IPS DF 6.9 (cell line): ENCODE measurements at regions not wholly inside any gene's neighbourhood (a gene's known extent, or its start where the extent isn't known, plus 50 kb on each side); places are given as distances from the start of the nearest gene placed in this dataset.
"Not testable (repeated sequence)": the region's sequence is repeated elsewhere in the genome, so short reads cannot be mapped to it uniquely, and the experiment has no call there.

Experiments
- DNase-seq: peaks from one replicate; pipeline ENCODE4 v3.0.0-alpha.2; 2013; ENCODE audit warnings: low read depth, low spot score
- H3K27ac ChIP-seq: one replicate; pipeline ENCODE4 v1.5.1; 2013; ENCODE audit warnings: low read length, control low read depth
- H3K27me3 ChIP-seq: 2 replicates; pipeline ENCODE4 v1.6.1; 2013; ENCODE audit warnings: mild to moderate bottlenecking, low read length; ENCODE audit not compliant: control insufficient read depth, insufficient read depth
- H3K36me3 ChIP-seq: 2 replicates; pipeline ENCODE4 v1.6.1; 2013; ENCODE audit warnings: low read length; ENCODE audit not compliant: control insufficient read depth, insufficient read depth
- H3K4me1 ChIP-seq: 2 replicates; pipeline ENCODE4 v1.6.1; 2013; ENCODE audit warnings: low read length; ENCODE audit not compliant: control insufficient read depth, insufficient read depth
- H3K4me3 ChIP-seq: 2 replicates; pipeline ENCODE4 v1.5.1; 2013; ENCODE audit warnings: mild to moderate bottlenecking, low read length
- H3K9me3 ChIP-seq: 2 replicates; pipeline ENCODE4 v1.6.1; 2013; ENCODE audit warnings: low read length, inconsistent platforms; ENCODE audit not compliant: control insufficient read depth, insufficient read depth
- WGBS: extraction: QIAGEN DNeasy Blood & Tissue Kit; methylation state at CpG from one replicate; pipeline ENCODE4 v1.1.7; 2013; ENCODE audit warnings: mixed read lengths, missing lambda C conversion rate; ENCODE audit not compliant: insufficient read length, insufficient coverage; 5-methylcytosine and 5-hydroxymethylcytosine counted together

DNA sequence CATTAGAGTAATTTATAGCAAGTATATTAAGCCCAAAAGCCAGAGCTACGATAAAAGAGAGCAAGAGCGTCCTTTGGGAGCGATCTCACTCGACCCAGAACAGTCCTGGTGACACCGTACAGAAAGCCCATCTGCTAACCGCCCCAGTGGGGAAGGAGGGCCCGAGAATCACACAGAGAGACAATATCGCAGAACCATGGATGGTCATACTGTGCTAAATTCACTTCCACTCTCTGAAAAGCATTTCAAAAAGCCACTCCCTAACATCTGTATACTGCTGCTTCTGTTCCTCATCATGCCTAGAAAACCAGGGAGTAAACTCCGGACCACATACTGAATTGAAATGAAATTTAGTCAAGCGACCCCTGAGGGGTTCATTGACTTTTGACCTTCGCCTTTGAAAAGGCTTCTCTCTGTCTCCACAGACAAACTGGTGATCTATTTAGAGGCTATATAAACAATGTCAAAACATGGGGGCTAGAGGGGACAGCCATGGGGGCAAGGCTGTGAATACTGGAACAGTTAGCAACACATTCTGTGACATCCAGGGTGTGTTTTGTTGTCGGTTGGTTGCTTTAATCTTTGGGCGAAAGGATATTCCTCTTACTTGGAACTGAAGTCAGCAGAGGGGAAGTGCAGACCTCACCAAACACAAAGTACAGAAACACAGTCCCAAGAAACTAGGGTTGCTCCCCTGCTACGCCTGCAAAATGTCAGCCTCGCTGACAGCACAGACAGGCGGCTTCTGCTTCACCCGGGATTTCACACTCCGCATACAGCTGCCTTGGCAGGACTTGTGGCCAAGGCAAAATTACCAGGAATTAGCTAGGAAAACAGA, 129.0 kb upstream of the RASGEF1B start:
- Histone ChIP-seq H3K4me1 (peaks cover 1% of the 10 kb centered on the region; the same call in 1 of the 2 replicates), H3K4me3 (no peak overlapping the region), H3K27ac (no peak overlapping the region), H3K9me3 (no peaks in the 10 kb centered on the region), H3K36me3 (no peaks in the 10 kb centered on the region), H3K27me3 (no peaks in the 10 kb centered on the region)
- no CpG with 5 or more reads among the region's 18 CpGs for WGBS
- no peak for DNase-seq

GRCh38 chr4:81599742-81600380, 128.2 kb upstream of the RASGEF1B start:
- no peak overlapping the region for H3K4me3 ChIP-seq
- H3K27ac ChIP-seq: no peak overlapping the region
- whole genome bisulfite sequencing: no CpG with 5 or more reads among the region's 5 CpGs
- peaks cover 1% of the 10 kb centered on the region; the same call in 1 of the 2 replicates for H3K4me1 ChIP-seq
- H3K27me3 ChIP-seq: no peaks in the 10 kb centered on the region
- no peaks in the 10 kb centered on the region for H3K9me3 ChIP-seq
- no peaks in the 10 kb centered on the region for H3K36me3 ChIP-seq
- no peak for DNase-seq

DNA sequence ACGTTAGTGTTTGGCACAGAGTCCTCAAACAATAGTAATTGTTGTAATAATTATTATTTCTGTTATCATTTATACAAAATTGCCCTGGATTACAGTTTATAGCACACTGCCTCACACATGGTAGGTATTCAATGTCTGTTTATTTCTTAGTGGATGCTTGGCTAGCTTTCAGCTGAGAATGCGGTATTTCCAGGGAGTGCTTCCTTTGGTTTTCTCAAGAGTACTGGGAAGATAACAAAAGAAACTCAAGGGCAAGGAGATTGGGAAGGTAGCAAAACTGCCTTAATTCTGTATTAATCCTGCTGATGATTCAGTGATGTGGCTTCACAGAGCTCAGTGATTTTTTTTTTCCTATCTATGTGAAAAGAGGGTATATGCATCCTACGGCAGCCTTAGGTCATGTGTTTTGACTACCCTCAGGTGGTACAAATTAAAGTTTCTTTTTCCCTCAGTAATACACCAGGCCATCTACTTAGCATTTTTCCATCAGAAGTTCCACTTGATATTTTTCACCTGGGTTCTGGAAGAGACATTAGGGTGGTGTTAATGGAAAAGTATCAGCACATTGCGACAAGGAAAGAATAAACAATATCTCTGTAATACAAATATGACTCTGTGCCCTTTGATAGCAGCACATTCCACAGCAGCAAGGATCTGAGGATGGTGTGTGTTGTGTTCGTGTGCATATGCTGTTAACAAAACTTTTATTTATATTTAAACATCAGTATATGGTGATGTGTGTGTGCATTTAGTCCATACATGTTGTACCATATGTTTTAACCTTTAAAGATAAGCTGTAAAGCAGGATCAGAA, 124.3 kb upstream of the RASGEF1B start:
- Histone ChIP-seq H3K4me3 (no peak overlapping the region), H3K36me3 (no peaks in the 10 kb centered on the region), H3K9me3 (no peaks in the 10 kb centered on the region), H3K4me1 (peaks cover 1% of the 10 kb centered on the region; the same call in 1 of the 2 replicates), H3K27me3 (no peaks in the 10 kb centered on the region), H3K27ac (no peak overlapping the region)
- WGBS: no CpG with 5 or more reads among the region's 5 CpGs
- no peak for DNase-seq

- Histone ChIP-seq H3K9me3 (no peaks in the 10 kb centered on the region), H3K27ac (no peak overlapping the region)
- DNase-seq: no peak
These were observed 123.6 kb upstream of the RASGEF1B start for GRCh38 chr4:81595287-81595686.

GRCh38 chr4:81594490-81595159, 122.9 kb upstream of the RASGEF1B start:
- H3K27ac ChIP-seq: no peak overlapping the region
- DNase-seq: no peak
- no peaks in the 10 kb centered on the region for H3K36me3 ChIP-seq
- H3K4me1 ChIP-seq: no peaks in the 10 kb centered on the region
- no peaks in the 10 kb centered on the region for H3K27me3 ChIP-seq
- no CpG with 5 or more reads among the region's 4 CpGs for WGBS
- H3K9me3 ChIP-seq: no peaks in the 10 kb centered on the region
- no peak overlapping the region for H3K4me3 ChIP-seq

More at GRCh38 chr4:81595287-81595686, 123.6 kb upstream of the RASGEF1B start:
- no peaks in the 10 kb centered on the region; the same call in 1 of the 2 replicates for H3K4me1 ChIP-seq
- H3K4me3 ChIP-seq: no peak overlapping the region
- H3K27me3 ChIP-seq: no peaks in the 10 kb centered on the region
- H3K36me3 ChIP-seq: no peaks in the 10 kb centered on the region

- WGBS: 100% methylated on average over 1 of the region's 2 CpGs
- Histone ChIP-seq H3K27ac (no peak overlapping the region), H3K27me3 (no peaks in the 10 kb centered on the region), H3K4me3 (no peak overlapping the region), H3K4me1 (no peaks in the 10 kb centered on the region), H3K9me3 (no peaks in the 10 kb centered on the region), H3K36me3 (no peaks in the 10 kb centered on the region)
- no peak for DNase-seq
These were observed 121.0 kb upstream of the RASGEF1B start for GRCh38 chr4:81592701-81593100.

DNA sequence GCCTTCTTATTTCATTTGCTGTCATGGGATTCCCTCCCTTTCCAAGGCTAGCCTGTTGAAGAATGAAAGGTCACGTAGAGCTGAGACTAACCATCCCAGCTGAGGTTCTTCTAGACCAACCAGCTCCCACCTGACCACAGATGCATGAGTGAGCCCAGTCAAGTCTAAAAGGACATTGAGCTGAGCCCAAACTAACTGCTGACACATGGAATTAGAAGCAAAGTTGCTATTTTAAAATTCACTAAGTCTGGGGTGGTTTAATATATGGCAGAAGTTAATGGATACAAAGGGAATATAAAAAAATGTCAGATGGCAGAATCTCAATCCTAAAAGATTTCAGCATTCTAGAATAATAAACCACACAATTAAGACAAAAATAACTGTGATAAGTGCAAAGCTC, 118.9 kb upstream of the RASGEF1B start:
- no peaks in the 10 kb centered on the region for H3K9me3 ChIP-seq

DNA sequence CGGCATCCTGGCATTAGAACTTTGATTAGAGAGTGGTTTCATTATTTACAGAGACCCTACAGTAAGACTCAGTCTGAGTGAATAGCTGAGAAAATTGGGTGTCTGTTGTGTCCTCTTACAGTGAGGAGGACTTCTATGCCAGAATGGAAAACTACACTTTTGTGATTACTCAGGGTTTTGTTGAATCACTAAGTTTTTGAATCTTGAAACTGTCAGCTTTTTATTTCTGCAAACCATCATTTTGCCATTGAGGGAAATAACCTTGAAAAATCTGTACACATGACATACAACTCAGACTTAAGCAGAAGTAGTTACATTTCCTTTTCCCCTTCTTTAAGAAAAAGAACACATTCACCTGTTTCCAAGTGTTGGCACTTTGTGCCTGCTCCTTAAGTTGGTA, 117.6 kb upstream of the RASGEF1B start:
- Histone ChIP-seq H3K4me1 (no peaks in the 10 kb centered on the region), H3K36me3 (no peaks in the 10 kb centered on the region), H3K27me3 (no peaks in the 10 kb centered on the region), H3K4me3 (no peak overlapping the region), H3K9me3 (no peaks in the 10 kb centered on the region), H3K27ac (no peak overlapping the region)
- no peak for DNase-seq
- WGBS: no CpG with 5 or more reads among the region's 1 CpG

More for the DNA sequence above, 118.9 kb upstream of the RASGEF1B start:
- no peaks in the 10 kb centered on the region for H3K36me3 ChIP-seq
- no CpG with 5 or more reads among the region's 1 CpG for WGBS
- H3K4me3 ChIP-seq: no peak overlapping the region
- DNase-seq: no peak
- H3K27ac ChIP-seq: no peak overlapping the region
- H3K27me3 ChIP-seq: no peaks in the 10 kb centered on the region
- H3K4me1 ChIP-seq: no peaks in the 10 kb centered on the region

DNA sequence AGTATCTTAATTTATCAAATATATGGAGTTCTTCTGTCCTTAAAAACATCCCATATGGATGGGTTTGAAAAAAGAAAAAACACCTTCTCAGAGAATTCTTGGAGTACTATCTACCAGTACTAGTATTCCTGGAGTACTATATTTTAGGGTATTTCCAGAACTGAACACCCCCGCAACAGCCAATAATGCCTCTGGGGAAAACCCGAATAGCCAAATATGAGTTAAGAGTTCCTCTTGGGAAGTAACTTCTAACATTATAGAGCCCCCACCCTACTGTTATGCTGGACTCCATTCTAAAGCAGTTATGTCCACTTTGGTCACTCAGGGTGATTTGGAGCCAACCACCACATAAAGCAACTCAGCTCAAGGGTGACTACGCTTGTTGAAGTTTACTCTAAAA, 115.0 kb upstream of the RASGEF1B start:
- H3K9me3 ChIP-seq: no peaks in the 10 kb centered on the region
- WGBS: no CpG with 5 or more reads among the region's 3 CpGs
- H3K4me3 ChIP-seq: no peak overlapping the region
- H3K27me3 ChIP-seq: no peaks in the 10 kb centered on the region
- H3K27ac ChIP-seq: no peak overlapping the region
- DNase-seq: no peak
- no peaks in the 10 kb centered on the region for H3K36me3 ChIP-seq
- H3K4me1 ChIP-seq: no peaks in the 10 kb centered on the region

GRCh38 chr4:81580994-81581374, 109.3 kb upstream of the RASGEF1B start:
- no CpG with 5 or more reads among the region's 3 CpGs for WGBS
- H3K36me3 ChIP-seq, DNase-seq, H3K27me3 ChIP-seq, H3K27ac ChIP-seq, H3K4me1 ChIP-seq, H3K4me3 ChIP-seq, H3K9me3 ChIP-seq: not testable (repeated sequence)
